ENCODE measurements at regions not wholly inside any gene's neighbourhood (a gene's known extent, or its start where the extent isn't known, plus 50 kb on each side); places are given as distances from the start of the nearest gene placed in this dataset.

DNA sequence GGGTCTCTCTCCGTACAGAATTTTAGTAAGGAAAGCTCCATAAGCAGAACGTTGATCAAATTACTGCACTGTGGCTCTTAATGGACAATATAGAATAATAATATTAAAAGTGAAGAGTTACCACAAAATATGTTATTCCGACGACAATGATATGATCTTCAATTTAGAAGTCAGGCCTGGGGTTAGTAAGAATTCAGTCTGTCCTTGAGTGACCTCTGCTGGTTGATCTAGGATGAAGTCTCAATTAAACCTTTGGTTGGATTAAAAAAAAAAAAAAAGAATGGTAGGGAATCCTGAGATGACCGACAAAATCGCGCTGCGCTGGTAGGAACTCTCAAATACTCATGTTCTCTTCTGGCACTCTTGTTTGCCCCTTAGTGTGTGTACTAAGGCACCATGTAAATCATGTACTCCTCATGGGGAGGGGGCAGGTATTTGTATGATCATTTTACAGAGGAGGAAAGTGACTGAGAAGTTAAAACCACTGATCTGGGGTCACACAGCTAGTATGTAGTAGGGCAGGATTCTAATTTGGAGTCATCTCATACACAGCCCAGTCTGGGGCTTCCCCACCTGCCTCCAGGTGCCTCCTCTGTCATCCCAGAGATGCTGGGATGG, 161.3 kb upstream of the NPVF start:
- TF ChIP-seq, protein P1, sequence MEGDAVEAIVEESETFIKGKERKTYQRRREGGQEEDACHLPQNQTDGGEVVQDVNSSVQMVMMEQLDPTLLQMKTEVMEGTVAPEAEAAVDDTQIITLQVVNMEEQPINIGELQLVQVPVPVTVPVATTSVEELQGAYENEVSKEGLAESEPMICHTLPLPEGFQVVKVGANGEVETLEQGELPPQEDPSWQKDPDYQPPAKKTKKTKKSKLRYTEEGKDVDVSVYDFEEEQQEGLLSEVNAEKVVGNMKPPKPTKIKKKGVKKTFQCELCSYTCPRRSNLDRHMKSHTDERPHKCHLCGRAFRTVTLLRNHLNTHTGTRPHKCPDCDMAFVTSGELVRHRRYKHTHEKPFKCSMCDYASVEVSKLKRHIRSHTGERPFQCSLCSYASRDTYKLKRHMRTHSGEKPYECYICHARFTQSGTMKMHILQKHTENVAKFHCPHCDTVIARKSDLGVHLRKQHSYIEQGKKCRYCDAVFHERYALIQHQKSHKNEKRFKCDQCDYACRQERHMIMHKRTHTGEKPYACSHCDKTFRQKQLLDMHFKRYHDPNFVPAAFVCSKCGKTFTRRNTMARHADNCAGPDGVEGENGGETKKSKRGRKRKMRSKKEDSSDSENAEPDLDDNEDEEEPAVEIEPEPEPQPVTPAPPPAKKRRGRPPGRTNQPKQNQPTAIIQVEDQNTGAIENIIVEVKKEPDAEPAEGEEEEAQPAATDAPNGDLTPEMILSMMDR (IDR thresholded peaks at IDR 0.05): peak in 3 of 4 donors; percentile 29 to 59 (median 42)
- intact Hi-C loops (cut with DNase I): loop anchor here in 2 of 3 donors (2.0 to 5.0 kb wide), 5 partner anchors 127 to 463 kb away; no protein-coding TSS in a partner anchor
- no peak overlapping the region for H3K27ac ChIP-seq
- ATAC-seq: peak; percentile 31 to 68 (median 55)
- no peaks in the 10 kb centered on the region for H3K36me3 ChIP-seq
- DNase-seq: peak in 3 of 6 donors; percentile 20 to 36 (median 31)
- peaks cover 18 to 36% (median 34%) of the 10 kb centered on the region in 3 donors for H3K4me1 ChIP-seq
- 11 to 14% methylated on average over 8 of the region's 8 CpGs for WGBS, 2 donors
- H3K4me3 ChIP-seq: no peak overlapping the region
- no peaks in the 10 kb centered on the region for H3K9me3 ChIP-seq
- FAIRE-seq: peak; percentile 65
- H3K27me3 ChIP-seq: no peaks in the 10 kb centered on the region

DNA sequence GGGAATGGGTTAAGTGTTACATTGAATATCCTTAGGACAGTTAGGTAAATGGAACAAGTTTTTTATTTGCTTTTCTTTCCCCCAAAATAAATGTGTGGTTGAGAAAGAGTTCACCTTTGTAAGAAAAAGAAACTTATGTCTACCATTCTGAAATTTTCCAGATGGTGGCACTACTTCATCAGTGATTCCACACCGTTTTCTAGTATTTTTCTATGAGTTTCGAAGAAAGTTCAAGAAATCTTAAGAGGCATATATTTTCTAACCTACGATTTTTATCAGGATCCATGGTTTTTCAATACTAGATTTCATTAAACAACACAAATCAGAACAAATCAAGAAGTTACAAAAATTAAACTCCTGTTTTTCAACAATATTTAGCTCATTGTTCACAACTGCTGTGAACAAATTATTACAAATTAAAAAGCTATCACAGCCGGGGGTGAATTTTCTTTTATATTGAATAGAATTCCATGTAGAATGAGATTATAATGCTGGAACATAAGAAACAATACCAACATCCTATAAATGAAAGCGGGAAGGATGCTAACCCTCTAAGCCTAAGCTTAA, 163.1 kb upstream of the NPVF start:
- intact Hi-C loops (cut with DNase I): loop anchor here in 2 of 3 donors (2.0 to 5.0 kb wide), 5 partner anchors 129 to 461 kb away; no protein-coding TSS in a partner anchor
- DNase-seq: no peak
- no peak for ATAC-seq
- Histone ChIP-seq H3K9me3 (no peaks in the 10 kb centered on the region), H3K36me3 (no peaks in the 10 kb centered on the region), H3K4me3 (no peak overlapping the region), H3K4me1 (peaks cover 2 to 21% (median 17%) of the 10 kb centered on the region in 3 donors), H3K27me3 (no peaks in the 10 kb centered on the region), H3K27ac (no peak overlapping the region)
- 30 to 31% methylated on average over 5 of the region's 5 CpGs for WGBS, 2 donors
- peak; percentile 89 for FAIRE-seq
- TF ChIP-seq, protein P1 (IDR thresholded peaks at IDR 0.05): no peak

DNA sequence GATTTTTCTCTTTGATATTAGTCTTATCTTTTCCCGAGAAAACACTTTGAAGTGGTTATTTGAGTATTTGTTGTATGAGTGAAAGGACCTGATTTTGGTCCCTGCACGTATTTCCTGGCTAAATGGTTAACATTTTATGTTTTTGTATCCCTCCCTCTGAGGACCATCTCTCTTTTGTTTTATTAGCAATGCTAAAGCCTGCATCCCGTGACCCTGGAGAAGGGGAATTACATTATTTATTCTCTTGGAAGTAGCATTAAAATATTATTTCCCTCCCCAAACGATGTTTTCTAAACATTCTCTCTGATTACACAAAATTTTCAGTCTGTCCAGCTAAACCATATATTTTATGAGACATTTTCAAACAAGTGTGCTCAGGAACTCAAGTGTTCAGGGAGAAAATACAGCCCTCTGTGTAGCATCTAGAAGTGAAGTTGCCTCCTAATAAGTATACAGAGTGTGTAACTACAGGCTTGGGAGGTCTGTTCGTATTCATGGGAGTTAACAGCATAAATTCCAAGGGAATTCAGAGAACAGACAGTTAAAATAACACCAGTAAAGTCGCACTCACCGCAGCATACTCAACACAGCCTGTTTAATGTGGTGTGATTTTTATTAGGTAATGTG, 163.8 kb upstream of the NPVF start:
- WGBS, 2 donors: 70% methylated on average over 7 of the region's 7 CpGs
- Histone ChIP-seq H3K4me3 (no peak overlapping the region), H3K36me3 (no peaks in the 10 kb centered on the region), H3K27me3 (no peaks in the 10 kb centered on the region), H3K4me1 (peaks cover 2 to 17% (median 10%) of the 10 kb centered on the region in 3 donors), H3K9me3 (no peaks in the 10 kb centered on the region), H3K27ac (no peak overlapping the region)
- ATAC-seq (no peak), DNase-seq (no peak), FAIRE-seq (no peak)
- intact Hi-C loops (cut with DNase I): loop anchor here in 2 of 3 donors (2.0 to 5.0 kb wide), 5 partner anchors 130 to 460 kb away; no protein-coding TSS in a partner anchor
- TF ChIP-seq, protein P1 (IDR thresholded peaks at IDR 0.05): no peak

DNA sequence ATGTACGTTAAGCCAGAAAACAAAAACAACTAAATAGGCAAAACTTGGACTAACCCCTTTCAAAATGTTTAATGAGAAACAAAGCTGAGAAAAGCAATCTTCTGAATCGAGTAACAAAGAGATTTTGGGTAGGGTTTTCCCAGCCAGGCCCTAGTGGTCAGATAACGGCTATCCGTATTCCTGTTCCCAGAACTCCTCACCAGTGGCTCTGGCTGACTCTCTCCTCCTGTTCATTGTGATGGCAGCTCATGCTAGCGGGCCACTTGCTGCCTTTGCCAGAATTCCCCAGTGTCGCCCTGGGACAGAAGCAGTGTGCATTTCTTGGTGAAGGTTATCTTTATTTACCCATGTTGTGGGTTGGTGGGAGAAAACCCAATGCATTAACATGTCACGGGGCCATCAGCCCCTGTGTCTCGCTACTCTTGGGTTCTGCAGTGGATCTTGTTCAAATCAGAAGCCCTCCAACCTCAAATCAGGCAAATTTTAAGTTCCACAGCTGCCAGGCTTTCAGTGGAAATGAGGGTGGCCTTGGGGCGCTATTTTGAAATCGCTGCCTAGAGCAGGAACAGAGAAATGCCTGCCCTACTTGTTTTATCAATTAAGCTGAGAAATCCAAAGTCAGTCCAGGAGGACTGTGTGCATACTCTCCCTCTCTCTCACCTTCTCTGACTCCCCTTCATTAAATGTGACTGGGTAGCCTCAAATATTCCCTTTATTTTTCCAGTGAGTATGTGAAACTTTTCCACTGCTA, 164.5 kb upstream of the NPVF start:
- 43 to 52% methylated on average over 10 of the region's 10 CpGs for WGBS, 2 donors
- FAIRE-seq: no peak
- Histone ChIP-seq H3K9me3 (no peaks in the 10 kb centered on the region), H3K4me3 (no peak overlapping the region), H3K4me1 (peaks cover 2 to 17% (median 10%) of the 10 kb centered on the region in 3 donors), H3K27ac (no peak overlapping the region), H3K27me3 (no peaks in the 10 kb centered on the region), H3K36me3 (no peaks in the 10 kb centered on the region)
- peak; percentile 27 to 73 (median 46) for ATAC-seq
- TF ChIP-seq, protein P1 (IDR thresholded peaks at IDR 0.05): no peak
- DNase-seq: peak in 1 of 6 donors; percentile 29
- intact Hi-C loops (cut with DNase I): loop anchor here in 2 of 3 donors (5.0 kb wide), 4 partner anchors 130 to 460 kb away; no protein-coding TSS in a partner anchor
